ENCODE measurements at regions not wholly inside any gene's neighbourhood (a gene's known extent, or its start where the extent isn't known, plus 50 kb on each side); places are given as distances from the start of the nearest gene placed in this dataset.

DNA sequence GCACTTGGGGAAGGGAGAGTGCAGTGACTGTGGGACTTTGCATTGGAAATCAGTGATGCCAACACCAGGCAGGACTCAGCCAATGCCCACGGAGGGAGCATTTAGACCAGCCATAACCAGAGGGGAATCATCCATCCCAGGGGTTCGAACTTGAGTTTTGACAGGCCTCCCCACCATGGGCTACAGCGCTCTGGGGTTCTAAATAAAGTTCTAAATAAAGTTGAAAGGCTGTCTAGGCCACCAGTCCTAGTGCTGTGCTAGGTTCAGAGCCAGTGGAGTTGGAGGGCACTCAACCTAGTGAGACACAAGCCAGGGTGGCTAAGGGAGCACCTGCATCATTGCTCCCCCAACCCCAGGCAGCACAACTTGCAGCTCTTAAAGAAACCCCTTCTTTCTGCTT, 82.0 kb upstream of the SLC38A4 start:
- H3K27ac Mint-ChIP-seq (ENCODE audit: unreplicated experiment) = no peak overlapping the region
- no peaks in the 10 kb centered on the region for H3K27me3 Mint-ChIP-seq (ENCODE audit: unreplicated experiment)
- no TSS peak for BruUV-seq (replicated peaks)
- H3K36me3 Mint-ChIP-seq (ENCODE audit: insufficient read depth, unreplicated experiment) = no peaks in the 10 kb centered on the region
- H3K4me1 Mint-ChIP-seq (ENCODE audit: low read depth, unreplicated experiment) = no peaks in the 10 kb centered on the region
- no peak overlapping the region for H3K4me3 Mint-ChIP-seq (ENCODE audit: low read depth, unreplicated experiment)
- H3K9me3 Mint-ChIP-seq (ENCODE audit: low read depth, unreplicated experiment) = peaks cover 6% of the 10 kb centered on the region
- TF ChIP-seq, protein P1, sequence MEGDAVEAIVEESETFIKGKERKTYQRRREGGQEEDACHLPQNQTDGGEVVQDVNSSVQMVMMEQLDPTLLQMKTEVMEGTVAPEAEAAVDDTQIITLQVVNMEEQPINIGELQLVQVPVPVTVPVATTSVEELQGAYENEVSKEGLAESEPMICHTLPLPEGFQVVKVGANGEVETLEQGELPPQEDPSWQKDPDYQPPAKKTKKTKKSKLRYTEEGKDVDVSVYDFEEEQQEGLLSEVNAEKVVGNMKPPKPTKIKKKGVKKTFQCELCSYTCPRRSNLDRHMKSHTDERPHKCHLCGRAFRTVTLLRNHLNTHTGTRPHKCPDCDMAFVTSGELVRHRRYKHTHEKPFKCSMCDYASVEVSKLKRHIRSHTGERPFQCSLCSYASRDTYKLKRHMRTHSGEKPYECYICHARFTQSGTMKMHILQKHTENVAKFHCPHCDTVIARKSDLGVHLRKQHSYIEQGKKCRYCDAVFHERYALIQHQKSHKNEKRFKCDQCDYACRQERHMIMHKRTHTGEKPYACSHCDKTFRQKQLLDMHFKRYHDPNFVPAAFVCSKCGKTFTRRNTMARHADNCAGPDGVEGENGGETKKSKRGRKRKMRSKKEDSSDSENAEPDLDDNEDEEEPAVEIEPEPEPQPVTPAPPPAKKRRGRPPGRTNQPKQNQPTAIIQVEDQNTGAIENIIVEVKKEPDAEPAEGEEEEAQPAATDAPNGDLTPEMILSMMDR (IDR thresholded peaks at IDR 0.05; ENCODE audit: unreplicated experiment) = no peak
- CTCF ChIA-PET = no interaction called here
- intact Hi-C loops (cut with micrococcal nuclease; ENCODE audit: unreplicated experiment) = no loop called here
- no peak for DNase-seq

DNA sequence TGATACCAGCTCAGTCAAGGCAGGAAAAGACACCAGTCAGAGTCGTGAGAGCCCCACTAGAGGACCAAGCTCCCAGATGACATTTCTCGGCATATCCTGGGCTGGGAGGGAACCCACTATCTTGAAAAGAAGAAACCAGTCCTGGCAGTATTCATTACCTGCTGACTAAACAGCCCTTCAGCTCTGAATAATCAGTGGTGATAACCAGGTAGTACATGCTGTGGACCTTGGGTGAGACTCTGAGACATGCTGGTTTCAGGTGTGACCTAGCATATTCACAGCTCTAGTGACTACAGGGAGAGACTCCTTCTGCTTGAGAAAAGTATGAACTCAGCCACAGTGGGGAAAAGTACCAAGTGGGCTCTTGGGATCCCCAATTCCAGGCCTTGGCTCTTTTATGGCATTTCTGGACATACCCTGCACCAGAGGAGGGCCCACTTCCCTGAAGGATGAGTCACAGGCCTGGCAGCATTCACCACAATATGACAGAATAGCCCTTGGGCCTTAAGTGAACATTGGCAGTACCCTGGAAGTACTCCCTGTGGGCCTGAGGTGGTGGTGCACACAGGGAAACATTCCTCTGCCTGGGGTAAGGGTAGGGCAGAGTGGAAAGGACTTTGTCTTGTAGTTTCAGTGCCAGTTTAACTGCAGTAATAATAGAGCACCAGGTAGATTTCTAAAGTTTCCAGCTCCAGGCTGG, 82.6 kb upstream of the SLC38A4 start:
- H3K9me3 Mint-ChIP-seq (ENCODE audit: low read depth, unreplicated experiment) = peaks cover 6% of the 10 kb centered on the region
- no peak overlapping the region for H3K27ac Mint-ChIP-seq (ENCODE audit: unreplicated experiment)
- intact Hi-C loops (cut with micrococcal nuclease; ENCODE audit: unreplicated experiment) = no loop called here
- CTCF ChIA-PET = no interaction called here
- no peaks in the 10 kb centered on the region for H3K27me3 Mint-ChIP-seq (ENCODE audit: unreplicated experiment)
- H3K4me1 Mint-ChIP-seq (ENCODE audit: low read depth, unreplicated experiment) = no peaks in the 10 kb centered on the region
- TF ChIP-seq, protein P1 (IDR thresholded peaks at IDR 0.05; ENCODE audit: unreplicated experiment) = no peak
- no peak for DNase-seq
- BruUV-seq (replicated peaks) = no TSS peak
- no peak overlapping the region for H3K4me3 Mint-ChIP-seq (ENCODE audit: low read depth, unreplicated experiment)
- no peaks in the 10 kb centered on the region for H3K36me3 Mint-ChIP-seq (ENCODE audit: insufficient read depth, unreplicated experiment)

DNA sequence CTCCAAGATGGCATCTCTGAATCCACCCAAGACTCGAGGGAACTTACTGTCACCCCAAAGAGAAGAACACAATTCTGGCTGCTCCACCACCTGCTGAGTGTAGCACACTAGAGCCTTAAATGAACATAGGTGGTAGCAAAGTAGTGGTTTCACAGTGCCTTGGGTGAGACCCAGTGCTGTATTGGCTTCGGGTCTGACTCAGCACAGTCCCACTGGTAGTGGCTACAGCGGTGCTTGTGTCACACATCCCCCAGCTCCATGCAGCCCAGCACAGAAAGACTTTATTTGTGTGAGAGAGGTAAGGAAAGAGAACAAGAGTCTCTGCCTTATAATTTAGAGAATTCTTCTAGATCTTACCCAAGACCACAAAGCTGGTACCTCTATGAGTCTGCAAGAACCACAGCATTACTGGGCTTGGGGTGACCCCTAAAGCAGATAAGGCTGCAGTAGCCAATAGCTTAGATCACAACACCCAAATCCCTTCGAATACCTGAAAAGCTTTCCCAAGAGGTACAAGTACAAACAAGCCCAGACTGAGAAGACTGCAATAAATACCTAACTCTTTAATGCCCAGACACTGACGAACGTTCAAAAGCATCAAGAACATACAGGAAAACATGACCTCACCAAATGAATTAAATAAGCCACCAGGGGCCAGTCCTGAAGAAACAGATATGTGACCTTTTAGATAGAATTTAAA, 83.3 kb upstream of the SLC38A4 start:
- Mint-ChIP-seq H3K27me3 (ENCODE audit: unreplicated experiment) (no peaks in the 10 kb centered on the region), H3K4me3 (ENCODE audit: low read depth, unreplicated experiment) (no peak overlapping the region), H3K36me3 (ENCODE audit: insufficient read depth, unreplicated experiment) (no peaks in the 10 kb centered on the region), H3K27ac (ENCODE audit: unreplicated experiment) (no peak overlapping the region), H3K9me3 (ENCODE audit: low read depth, unreplicated experiment) (peaks cover 6% of the 10 kb centered on the region), H3K4me1 (ENCODE audit: low read depth, unreplicated experiment) (no peaks in the 10 kb centered on the region)
- CTCF ChIA-PET = no interaction called here
- BruUV-seq (replicated peaks) = no TSS peak
- TF ChIP-seq, protein P1 (IDR thresholded peaks at IDR 0.05; ENCODE audit: unreplicated experiment) = no peak
- no peak for DNase-seq
- intact Hi-C loops (cut with micrococcal nuclease; ENCODE audit: unreplicated experiment) = no loop called here

DNA sequence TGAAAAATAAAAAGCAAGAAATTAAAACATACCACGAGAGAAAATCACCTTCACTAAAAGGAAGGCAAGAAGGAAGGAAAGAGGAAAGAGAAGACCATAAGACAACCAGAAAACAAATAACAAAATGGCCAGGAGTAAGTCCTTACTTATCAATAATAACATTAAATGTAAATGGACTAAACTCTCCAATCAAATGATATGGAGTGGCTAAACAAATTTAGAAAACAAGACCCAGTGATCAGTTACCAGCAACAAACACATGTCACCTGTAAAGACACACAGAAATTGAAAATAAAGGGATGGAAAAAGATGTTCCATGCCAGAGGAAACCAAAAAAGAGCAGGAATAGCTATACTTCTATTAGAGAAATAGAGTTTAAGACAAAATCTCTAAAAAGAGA, 85.0 kb upstream of the SLC38A4 start:
- no peaks in the 10 kb centered on the region for H3K4me1 Mint-ChIP-seq (ENCODE audit: low read depth, unreplicated experiment)
- peaks cover 5% of the 10 kb centered on the region for H3K36me3 Mint-ChIP-seq (ENCODE audit: insufficient read depth, unreplicated experiment)
- H3K4me3 Mint-ChIP-seq (ENCODE audit: low read depth, unreplicated experiment) = no peak overlapping the region
- BruUV-seq (replicated peaks) = no TSS peak
- H3K27ac Mint-ChIP-seq (ENCODE audit: unreplicated experiment) = no peak overlapping the region
- peaks cover 6% of the 10 kb centered on the region for H3K9me3 Mint-ChIP-seq (ENCODE audit: low read depth, unreplicated experiment)
- CTCF ChIA-PET = no interaction called here
- no peak for DNase-seq
- intact Hi-C loops (cut with micrococcal nuclease; ENCODE audit: unreplicated experiment) = no loop called here
- no peaks in the 10 kb centered on the region for H3K27me3 Mint-ChIP-seq (ENCODE audit: unreplicated experiment)
- TF ChIP-seq, protein P1 (IDR thresholded peaks at IDR 0.05; ENCODE audit: unreplicated experiment) = no peak
